CD4-positive, alpha-beta T cell treated with Interferon gamma for 1 hour (primary cell): ENCODE measurements at regions not wholly inside any gene's neighbourhood (a gene's known extent, or its start where the extent isn't known, plus 50 kb on each side); places are given as distances from the start of the nearest gene placed in this dataset.
A peak's percentile ranks its signal among the peaks of the same experiment; 100 is the strongest.

Experiments used
- DNase-seq: peaks from one replicate; pipeline ENCODE4 v3.0.0-alpha.2; 2020

GRCh38 chr5:170451747-170452365 is 52.0 kb upstream of the KCNIP1 start:
- peak; percentile 39 for DNase-seq

- DNase-seq, result no peak
Observed at GRCh38 chr5:170450061-170450669, 53.7 kb upstream of the KCNIP1 start.

GRCh38 chr5:170449232-170449631 is 54.6 kb upstream of the KCNIP1 start:
- DNase-seq, result no peak

GRCh38 chr5:170448221-170448620 is 55.6 kb upstream of the KCNIP1 start:
- DNase-seq, result no peak

- DNase-seq, result no peak
Observed at GRCh38 chr5:170446365-170446764, 57.2 kb upstream of the KCNMB1 start.

- DNase-seq, result no peak
Observed at GRCh38 chr5:170445936-170446335, 56.8 kb upstream of the KCNMB1 start.

GRCh38 chr5:170444969-170445505 is 55.9 kb upstream of the KCNMB1 start:
- DNase-seq, result no peak

GRCh38 chr5:170444181-170444580 is 55.0 kb upstream of the KCNMB1 start:
- DNase-seq, result no peak

- no peak for DNase-seq
Observed at GRCh38 chr5:170443624-170444023, 54.5 kb upstream of the KCNMB1 start.

- DNase-seq, result no peak
Observed at GRCh38 chr5:170442921-170443320, 53.8 kb upstream of the KCNMB1 start.

GRCh38 chr5:170442391-170442790 is 53.2 kb upstream of the KCNMB1 start:
- DNase-seq, result no peak

- DNase-seq, result no peak
Observed at GRCh38 chr5:170441393-170441784, 52.2 kb upstream of the KCNMB1 start.

- no peak for DNase-seq
Observed at GRCh38 chr5:170440771-170441392, 51.7 kb upstream of the KCNMB1 start.

- no peak for DNase-seq
Observed at GRCh38 chr5:170439944-170440269, 50.7 kb upstream of the KCNMB1 start.

GRCh38 chr5:170439223-170439943 is 50.2 kb upstream of the KCNMB1 start:
- no peak for DNase-seq
